ENCODE measurements at regions not wholly inside any gene's neighbourhood (a gene's known extent, or its start where the extent isn't known, plus 50 kb on each side); places are given as distances from the start of the nearest gene placed in this dataset.

GRCh38 chr13:99657848-99658260 is 156.6 kb downstream of the TM9SF2 start:
- TF ChIP-seq POLR2AphosphoS5 (IDR thresholded peaks at IDR 0.05; ENCODE audit: borderline replicate concordance, low read depth, low read length) (no peak), EZH2 (IDR thresholded peaks at IDR 0.05) (no peak), FOXP2 (optimal IDR thresholded peaks at IDR 0.05; ENCODE audit: control extremely low read depth, extremely low read length, insufficient read depth) (no peak)

Data from SK-N-MC (cell line).